ENCODE measurements at regions not wholly inside any gene's neighbourhood (a gene's known extent, or its start where the extent isn't known, plus 50 kb on each side); places are given as distances from the start of the nearest gene placed in this dataset.

GRCh38 chr2:239780236-239780994 is 244.7 kb downstream of the NDUFA10 start:
- no peak for DNase-seq (ENCODE audit: low read depth, low spot score)

- DNase-seq (ENCODE audit: low read depth, low spot score): no peak
Measured at GRCh38 chr2:239779584-239779983, 245.6 kb downstream of the NDUFA10 start.

GRCh38 chr2:239778861-239779558 is 246.1 kb downstream of the NDUFA10 start:
- DNase-seq (ENCODE audit: low read depth, low spot score): no peak

GRCh38 chr2:239778042-239778851 is 246.9 kb downstream of the NDUFA10 start:
- DNase-seq (ENCODE audit: low read depth, low spot score): no peak

- DNase-seq (ENCODE audit: low read depth, low spot score): no peak
Measured at GRCh38 chr2:239777219-239777618, 247.9 kb downstream of the NDUFA10 start.

- DNase-seq (ENCODE audit: low read depth, low spot score): no peak
Measured at GRCh38 chr2:239776436-239777005, 248.6 kb downstream of the NDUFA10 start.

GRCh38 chr2:239775623-239776435 is 249.3 kb downstream of the NDUFA10 start:
- no peak for DNase-seq (ENCODE audit: low read depth, low spot score)

GRCh38 chr2:239774933-239775622 is 250.1 kb downstream of the NDUFA10 start:
- DNase-seq (ENCODE audit: low read depth, low spot score): no peak

- no peak for DNase-seq (ENCODE audit: low read depth, low spot score)
Measured at GRCh38 chr2:239774142-239774462, 251.0 kb downstream of the NDUFA10 start.

GRCh38 chr2:239773228-239774141 is 251.7 kb downstream of the NDUFA10 start:
- no peak for DNase-seq (ENCODE audit: low read depth, low spot score)

- no peak for DNase-seq (ENCODE audit: low read depth, low spot score)
Measured at GRCh38 chr2:239772721-239773120, 252.4 kb downstream of the NDUFA10 start.

GRCh38 chr2:239770246-239770639 is 254.9 kb downstream of the NDUFA10 start:
- no peak for DNase-seq (ENCODE audit: low read depth, low spot score)

GRCh38 chr2:239769554-239770245 is 255.4 kb downstream of the NDUFA10 start:
- DNase-seq (ENCODE audit: low read depth, low spot score): no peak

- DNase-seq (ENCODE audit: low read depth, low spot score): no peak
Measured at GRCh38 chr2:239768907-239769553, 256.1 kb downstream of the NDUFA10 start.

GRCh38 chr2:239768031-239768790 is 256.9 kb downstream of the NDUFA10 start:
- no peak for DNase-seq (ENCODE audit: low read depth, low spot score)

- DNase-seq (ENCODE audit: low read depth, low spot score): no peak
Measured at GRCh38 chr2:239767021-239767905, 257.9 kb downstream of the NDUFA10 start.

- DNase-seq (ENCODE audit: low read depth, low spot score): no peak
Measured at GRCh38 chr2:239765911-239766310, 259.2 kb downstream of the NDUFA10 start.
